B cell (primary cell): ENCODE measurements at regions not wholly inside any gene's neighbourhood (a gene's known extent, or its start where the extent isn't known, plus 50 kb on each side); places are given as distances from the start of the nearest gene placed in this dataset.

Experiments used
- EZH2 ChIP-seq: IDR thresholded peaks from 2 replicates; pipeline ENCODE4 v1.6.1; 2012; ENCODE audit warnings: borderline replicate concordance, low read depth, mild to moderate bottlenecking, moderate library complexity, low read length; ENCODE audit not compliant: insufficient read depth, poor library complexity, severe bottlenecking
- TF ChIP-seq, protein P1 (sequence below): fragments of 200-600 bp; IDR thresholded peaks from one replicate; pipeline ENCODE4 v1.8.0; 2022; ENCODE audit warnings: antibody characterized with exemption, mild to moderate bottlenecking

DNA sequence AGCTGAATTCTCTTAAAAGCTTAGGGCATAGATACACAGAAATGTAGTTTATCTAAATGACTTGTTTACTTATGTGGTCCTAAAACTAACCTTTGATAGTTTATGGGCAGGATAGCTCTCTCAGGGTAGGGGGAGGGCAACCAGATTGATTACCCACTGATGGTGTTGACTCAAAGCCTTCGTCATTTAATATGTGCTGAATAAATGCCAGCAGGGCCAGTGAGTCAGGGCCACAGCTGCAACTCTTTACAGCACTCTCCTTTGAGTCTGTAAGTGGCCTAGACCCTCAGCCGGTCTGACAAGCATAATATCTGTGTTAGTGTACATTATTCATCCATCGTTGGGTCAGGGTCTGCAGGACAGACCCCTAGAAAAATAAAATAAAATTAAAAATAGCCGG lies 128.5 kb downstream of the ZNF675 start:
- no peak for TF ChIP-seq EZH2
- TF ChIP-seq, protein P1, sequence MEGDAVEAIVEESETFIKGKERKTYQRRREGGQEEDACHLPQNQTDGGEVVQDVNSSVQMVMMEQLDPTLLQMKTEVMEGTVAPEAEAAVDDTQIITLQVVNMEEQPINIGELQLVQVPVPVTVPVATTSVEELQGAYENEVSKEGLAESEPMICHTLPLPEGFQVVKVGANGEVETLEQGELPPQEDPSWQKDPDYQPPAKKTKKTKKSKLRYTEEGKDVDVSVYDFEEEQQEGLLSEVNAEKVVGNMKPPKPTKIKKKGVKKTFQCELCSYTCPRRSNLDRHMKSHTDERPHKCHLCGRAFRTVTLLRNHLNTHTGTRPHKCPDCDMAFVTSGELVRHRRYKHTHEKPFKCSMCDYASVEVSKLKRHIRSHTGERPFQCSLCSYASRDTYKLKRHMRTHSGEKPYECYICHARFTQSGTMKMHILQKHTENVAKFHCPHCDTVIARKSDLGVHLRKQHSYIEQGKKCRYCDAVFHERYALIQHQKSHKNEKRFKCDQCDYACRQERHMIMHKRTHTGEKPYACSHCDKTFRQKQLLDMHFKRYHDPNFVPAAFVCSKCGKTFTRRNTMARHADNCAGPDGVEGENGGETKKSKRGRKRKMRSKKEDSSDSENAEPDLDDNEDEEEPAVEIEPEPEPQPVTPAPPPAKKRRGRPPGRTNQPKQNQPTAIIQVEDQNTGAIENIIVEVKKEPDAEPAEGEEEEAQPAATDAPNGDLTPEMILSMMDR: no peak
